Keratinocyte (primary cell): ENCODE measurements at regions not wholly inside any gene's neighbourhood (a gene's known extent, or its start where the extent isn't known, plus 50 kb on each side); places are given as distances from the start of the nearest gene placed in this dataset.
"Not testable (repeated sequence)": the region's sequence is repeated elsewhere in the genome, so short reads cannot be mapped to it uniquely, and the experiment has no call there.

Experiments
- EZH2 ChIP-seq: IDR thresholded peaks from one replicate; pipeline ENCODE4 v1.6.1; 2012; ENCODE audit warnings: inconsistent platforms, mild to moderate bottlenecking, low read length, moderate library complexity
- TF ChIP-seq, protein P1 (sequence below), 3 experiments: IDR thresholded peaks in 1 of 3; conservative IDR thresholded peaks in 1 of 3; optimal IDR thresholded peaks in 1 of 3; 2 replicates in 2 of 3; 3 replicates in 1 of 3; pipeline versions ENCODE3 to v1.5.1; 2011; ENCODE audit warnings: low read length in 3 of 3, mild to moderate bottlenecking in 3 of 3, moderate library complexity in 2 of 3, control low read depth in 1 of 3, inconsistent platforms in 1 of 3; ENCODE audit not compliant: insufficient read depth in 2 of 3; ENCODE audit errors: extremely low read depth in 1 of 3

DNA sequence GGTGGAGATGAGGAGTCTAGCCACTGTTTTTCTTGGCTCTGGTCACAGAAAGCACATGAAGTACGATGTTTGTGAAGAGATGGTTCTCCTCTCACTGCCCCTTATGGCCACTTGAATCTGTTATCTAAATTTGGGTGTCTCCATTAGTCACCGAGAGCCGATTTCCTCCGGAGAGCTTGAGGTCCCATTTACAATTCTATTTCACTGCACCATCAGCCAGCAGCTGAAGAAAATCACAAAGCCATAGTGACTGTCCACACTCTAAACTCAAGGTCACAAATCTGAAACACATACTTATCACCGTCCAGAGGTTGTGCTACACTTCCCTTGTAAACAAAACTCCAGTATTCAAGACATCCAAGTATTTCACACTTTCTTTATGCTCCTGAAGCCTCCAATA, 207.2 kb upstream of the FRG1 start:
- TF ChIP-seq, protein P1, sequence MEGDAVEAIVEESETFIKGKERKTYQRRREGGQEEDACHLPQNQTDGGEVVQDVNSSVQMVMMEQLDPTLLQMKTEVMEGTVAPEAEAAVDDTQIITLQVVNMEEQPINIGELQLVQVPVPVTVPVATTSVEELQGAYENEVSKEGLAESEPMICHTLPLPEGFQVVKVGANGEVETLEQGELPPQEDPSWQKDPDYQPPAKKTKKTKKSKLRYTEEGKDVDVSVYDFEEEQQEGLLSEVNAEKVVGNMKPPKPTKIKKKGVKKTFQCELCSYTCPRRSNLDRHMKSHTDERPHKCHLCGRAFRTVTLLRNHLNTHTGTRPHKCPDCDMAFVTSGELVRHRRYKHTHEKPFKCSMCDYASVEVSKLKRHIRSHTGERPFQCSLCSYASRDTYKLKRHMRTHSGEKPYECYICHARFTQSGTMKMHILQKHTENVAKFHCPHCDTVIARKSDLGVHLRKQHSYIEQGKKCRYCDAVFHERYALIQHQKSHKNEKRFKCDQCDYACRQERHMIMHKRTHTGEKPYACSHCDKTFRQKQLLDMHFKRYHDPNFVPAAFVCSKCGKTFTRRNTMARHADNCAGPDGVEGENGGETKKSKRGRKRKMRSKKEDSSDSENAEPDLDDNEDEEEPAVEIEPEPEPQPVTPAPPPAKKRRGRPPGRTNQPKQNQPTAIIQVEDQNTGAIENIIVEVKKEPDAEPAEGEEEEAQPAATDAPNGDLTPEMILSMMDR (optimal IDR thresholded peaks at IDR 0.05 in 1 of 3, IDR thresholded peaks at IDR 0.05 in 1 of 3, conservative IDR thresholded peaks at IDR 0.05 in 1 of 3; ENCODE audit: extremely low read depth in 1 of 3, insufficient read depth in 2 of 3, low read length in 3 of 3) = not testable (repeated sequence)
- not testable (repeated sequence) for TF ChIP-seq EZH2
